H54 (cell line): ENCODE measurements at regions not wholly inside any gene's neighbourhood (a gene's known extent, or its start where the extent isn't known, plus 50 kb on each side); places are given as distances from the start of the nearest gene placed in this dataset.

ENCODE experiments used
- DNase-seq: peaks from one replicate; pipeline ENCODE4 v3.0.0; 2011; ENCODE audit warnings: low spot score, mixed read lengths; ENCODE audit not compliant: insufficient read length
- FAIRE-seq: peaks from 3 replicates; lab custom pipeline; 2011; peaks lifted over from hg19 to GRCh38; lab: Jason Lieb, UNC
- POLR2A ChIP-seq: IDR thresholded peaks from 2 replicates; pipeline ENCODE4 v1.6.1; 2011; ENCODE audit warnings: low read depth, mild to moderate bottlenecking, low read length

DNA sequence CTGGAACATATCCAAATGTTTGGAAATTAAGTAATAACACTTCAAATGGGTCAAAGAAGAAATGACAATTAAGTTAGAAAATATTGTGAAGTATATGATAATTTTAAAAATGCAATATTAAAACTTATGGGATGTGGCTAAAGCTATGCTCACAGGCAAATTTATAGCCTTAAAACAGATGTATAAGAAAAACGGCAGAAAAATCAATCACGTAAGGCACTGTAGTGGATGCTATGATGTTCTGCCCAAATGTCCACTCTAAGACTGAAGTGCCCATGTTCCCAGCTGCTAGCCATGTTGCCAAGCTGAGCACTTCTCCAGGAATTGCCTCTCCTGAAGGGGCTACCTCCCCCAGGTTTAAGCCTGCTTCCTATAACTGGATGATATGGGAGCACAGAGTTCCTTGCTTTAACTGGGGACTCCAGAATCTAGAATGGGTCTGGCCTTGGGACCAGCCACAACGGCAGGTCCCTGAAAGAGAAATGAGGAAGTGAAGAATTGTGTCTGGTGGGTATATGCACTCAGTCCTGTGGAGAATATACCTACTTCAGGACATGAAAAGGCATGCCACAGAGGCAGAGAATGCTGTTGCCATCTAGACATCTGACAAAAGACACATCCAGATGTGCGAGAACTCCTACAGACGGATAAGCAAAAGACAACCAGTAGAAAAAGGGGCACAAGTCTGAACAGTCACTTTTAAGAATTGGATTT is 78.2 kb upstream of the RXRA start:
- no peak for DNase-seq
- no peak for TF ChIP-seq POLR2A
- no peak for FAIRE-seq

DNA sequence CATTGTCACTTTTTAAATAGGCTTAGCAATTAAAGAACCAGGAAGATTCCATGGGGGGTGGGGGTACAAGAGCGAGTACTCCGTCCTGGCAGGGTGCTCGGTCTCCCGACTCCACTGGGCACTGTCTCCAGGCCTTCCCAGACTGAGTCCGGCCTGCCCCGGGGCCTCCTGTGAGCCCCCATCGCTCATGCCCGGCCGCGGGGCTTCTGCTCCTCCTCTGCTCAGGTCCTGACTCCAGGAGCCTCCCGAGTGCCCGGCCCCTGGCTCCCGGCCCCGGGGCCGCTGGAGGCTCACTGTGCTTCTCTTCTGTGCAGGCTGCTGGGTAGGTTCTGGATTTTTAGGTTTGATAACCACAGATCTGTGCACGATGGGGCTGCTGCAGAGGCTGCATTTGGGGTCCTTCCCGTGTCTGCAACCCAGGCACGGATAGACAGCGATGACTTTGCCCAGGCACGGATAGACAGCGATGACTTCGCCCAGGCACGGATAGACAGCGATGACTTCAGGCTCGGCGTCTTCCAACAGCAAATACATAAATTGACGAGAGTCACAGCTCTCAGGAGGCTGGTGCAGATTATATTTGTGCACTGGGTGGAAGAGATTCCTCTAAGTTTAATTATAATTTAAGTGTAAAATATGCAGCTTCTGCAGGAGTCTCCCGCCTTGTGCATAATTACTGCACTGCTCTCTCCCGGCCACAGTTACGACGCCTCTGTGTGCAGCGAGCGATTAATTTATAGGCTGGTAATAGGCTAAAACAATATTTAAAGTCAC is 74.8 kb upstream of the RXRA start:
- FAIRE-seq (no peak), DNase-seq (no peak)
- TF ChIP-seq POLR2A: no peak

DNA sequence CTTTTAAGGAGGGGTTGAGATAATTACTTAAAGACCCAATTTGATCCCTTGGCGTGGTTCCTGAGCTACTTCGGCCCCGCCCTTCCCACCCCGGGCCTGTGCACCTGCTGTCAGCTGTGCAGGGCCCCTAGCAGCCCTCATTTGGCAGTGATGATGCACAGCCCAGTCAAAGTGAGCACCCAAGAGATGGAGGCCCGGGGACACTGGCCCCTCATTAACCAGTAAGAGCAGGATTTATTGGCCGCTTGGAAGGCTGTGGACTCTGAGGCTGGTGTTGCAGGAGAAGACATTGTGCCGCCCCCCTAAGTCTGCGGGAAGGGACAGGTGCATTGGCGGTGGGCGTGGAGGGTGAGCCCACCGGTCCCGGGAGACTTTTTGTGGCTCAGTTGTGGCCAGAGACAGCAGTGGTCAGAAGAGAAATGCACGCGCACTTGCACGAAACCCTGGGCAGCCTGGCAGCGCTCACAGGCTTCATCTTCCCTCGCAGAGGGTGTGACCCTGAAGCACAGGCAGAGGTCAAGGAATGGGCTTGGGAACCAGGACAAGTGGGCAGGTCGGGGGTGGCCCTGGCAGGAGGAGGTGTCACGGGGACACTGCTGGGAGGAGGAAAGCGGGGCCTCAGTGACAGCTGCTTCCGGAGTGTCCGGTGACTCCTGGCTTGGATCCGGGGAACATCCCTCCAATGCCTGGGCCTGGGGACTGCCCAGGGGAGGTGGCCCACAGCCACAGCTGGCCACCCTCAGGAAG is 74.0 kb upstream of the RXRA start:
- no peak for DNase-seq
- TF ChIP-seq POLR2A: no peak
- FAIRE-seq: no peak

DNA sequence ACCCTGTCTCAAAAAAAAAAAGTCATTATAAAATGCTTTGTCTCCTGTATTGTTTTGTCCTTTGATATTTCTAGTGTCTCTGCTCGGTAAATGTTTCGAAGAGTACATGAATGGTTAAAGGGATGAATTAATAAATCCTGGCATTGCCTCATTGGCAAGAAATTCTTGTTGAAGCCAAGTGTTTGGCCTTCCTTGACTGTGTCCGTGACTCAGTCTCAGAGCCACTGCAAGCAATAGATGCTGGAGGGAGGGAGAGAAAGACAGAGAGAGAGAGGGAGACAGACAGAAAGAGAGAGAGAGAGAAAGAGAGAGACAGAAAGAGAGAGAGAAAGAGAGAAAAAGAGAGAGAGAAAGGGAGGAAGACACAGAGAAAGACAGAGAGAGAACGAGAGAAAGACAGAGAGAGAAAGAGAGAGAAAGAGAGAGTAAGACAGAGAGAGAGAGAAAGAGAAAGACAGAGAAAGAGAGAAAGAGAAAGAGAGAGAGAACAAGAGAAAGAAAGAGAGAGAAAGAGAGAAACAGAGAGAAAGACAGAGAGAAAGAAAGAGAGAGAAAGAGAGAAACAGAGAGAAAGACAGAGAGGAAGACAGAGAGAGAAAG is 72.5 kb upstream of the RXRA start:
- DNase-seq (no peak), FAIRE-seq (no peak)
- no peak for TF ChIP-seq POLR2A

DNA sequence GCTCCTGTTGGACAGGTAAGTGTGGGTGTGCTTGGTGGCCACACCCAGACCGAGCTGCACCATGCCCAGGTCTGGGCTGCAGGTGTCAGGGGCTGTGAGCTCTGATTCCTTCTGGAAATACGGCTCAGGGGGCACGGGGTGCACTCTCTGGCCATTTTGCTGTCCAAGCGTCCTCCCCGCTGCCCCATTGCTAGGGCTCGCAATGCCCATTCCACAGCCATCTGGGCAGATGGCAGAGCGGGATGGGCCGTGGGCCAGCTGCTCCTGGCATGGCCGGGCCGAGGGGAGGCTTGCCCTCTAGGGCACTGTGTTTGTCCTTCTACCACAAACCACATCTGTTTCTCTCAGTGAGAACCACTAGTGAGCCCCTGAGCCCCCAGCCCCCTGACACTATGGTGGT is 67.9 kb upstream of the RXRA start:
- FAIRE-seq (no peak), DNase-seq (no peak)
- TF ChIP-seq POLR2A: no peak

DNA sequence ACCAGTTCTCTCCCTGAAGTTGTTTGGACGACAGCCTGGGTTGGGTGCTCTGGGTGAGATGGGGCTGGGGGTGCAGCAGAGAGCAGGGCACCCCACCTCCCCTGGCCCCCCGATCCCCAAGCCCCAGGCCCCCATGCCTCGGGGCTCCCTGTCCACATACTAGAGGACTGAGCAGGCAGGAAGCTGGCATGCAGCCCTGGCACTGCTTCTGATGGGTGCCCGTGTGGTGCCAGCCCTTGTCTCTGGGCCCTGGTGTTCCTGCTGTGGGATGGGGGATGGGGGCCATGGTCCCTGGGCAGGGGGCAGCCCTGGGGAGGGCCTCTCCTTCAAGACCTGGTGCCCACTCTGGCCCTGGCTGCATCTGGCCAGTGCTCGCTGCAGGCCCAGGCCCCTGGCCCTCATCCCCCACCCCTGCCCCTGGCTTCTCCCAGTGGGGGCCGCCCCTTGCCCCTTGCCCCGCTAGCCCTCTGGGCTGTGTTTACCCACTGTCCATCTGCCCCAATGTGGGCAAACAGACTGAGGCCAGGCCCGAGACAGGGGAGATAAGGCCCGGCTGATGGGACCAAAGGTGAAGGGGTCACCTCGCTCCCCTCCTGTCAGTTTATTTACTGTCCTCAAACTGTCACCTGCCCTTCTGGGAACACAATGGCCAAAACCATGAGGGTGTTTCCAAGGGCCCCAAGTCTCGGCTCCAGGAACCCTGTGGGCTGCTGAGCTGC is 67.3 kb upstream of the RXRA start:
- no peak for DNase-seq
- TF ChIP-seq POLR2A: no peak
- FAIRE-seq: no peak

DNA sequence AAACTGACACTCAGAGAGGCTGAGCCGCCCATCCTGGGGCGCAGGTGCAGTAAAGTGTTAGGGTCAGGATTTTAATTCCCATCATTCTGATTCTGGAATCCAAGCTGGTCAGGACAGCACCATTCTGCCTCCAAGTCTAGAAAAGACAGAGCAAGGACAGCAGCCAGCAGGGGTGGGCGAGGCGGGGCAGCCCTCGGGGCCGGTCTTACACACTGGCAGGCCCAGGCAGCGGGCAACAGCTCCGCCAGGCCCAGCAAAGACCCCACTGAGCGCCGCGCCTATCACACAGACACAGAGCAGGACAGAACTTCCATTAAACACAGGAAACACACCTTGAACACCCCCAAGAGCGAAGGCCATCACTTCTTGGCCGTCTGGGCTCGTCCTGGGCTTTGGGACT is 66.5 kb upstream of the RXRA start:
- DNase-seq (no peak), FAIRE-seq (no peak)
- no peak for TF ChIP-seq POLR2A

DNA sequence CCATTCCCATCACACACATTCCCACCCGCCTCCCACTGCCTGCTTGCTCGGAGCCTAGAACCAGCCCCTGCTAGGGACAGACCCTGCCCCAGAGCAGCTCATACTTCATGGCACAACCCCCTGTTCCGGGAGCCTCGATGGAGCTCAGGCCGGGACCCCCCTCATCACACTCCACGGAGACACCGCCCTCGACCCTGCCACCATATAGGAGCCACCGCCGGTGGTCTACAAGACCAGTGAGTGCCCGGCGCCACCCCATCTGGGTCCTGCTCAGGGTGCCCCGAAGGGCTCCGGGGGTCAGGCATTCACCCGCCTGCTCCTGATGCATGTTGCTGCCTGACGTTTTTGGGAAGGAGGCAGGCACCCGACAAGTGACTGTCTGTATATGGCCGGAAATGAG is 65.5 kb upstream of the RXRA start:
- DNase-seq (no peak), FAIRE-seq (no peak)
- TF ChIP-seq POLR2A: no peak

DNA sequence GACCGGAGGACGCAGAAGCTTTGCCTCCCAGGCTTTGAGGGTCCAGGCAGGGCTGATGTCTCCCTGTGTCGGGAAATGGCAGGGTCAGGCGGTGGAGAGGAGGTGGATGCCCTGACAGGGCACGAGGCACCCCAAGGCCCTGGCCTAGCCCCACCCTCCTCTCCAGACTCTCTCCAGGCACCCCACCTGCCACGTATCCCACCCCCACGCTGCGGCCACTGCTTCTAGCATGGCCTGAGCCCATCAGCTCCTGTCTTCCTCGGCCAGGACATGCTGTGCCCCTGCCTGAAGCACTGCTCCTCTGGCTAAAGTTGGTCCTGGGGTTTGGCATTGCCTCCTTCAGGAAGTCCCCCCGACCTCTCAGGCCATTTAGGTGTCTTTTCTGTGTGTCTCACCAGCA is 64.2 kb upstream of the RXRA start:
- FAIRE-seq (no peak), DNase-seq (no peak)
- no peak for TF ChIP-seq POLR2A

DNA sequence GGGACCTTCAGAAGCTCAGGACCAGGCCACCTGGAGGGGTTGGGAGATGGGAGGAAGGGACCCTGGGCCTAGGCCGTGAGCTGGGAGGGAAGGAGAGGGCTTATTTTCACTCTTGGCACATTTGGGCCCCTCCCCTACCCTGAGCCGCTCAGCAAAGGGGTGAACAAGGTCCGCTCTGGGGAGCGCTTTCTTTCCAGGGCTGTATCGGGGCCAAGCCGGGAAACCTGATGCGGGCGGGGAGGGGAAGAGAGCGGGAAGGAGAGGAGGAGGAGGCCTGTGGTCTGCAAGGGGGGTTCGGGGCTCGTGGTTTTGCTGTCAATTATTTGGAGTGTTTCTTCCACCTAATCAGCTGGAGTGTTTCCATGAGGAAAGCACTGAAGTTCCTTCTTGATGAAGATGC is 62.7 kb upstream of the RXRA start:
- no peak for FAIRE-seq
- DNase-seq: no peak
- TF ChIP-seq POLR2A: no peak

DNA sequence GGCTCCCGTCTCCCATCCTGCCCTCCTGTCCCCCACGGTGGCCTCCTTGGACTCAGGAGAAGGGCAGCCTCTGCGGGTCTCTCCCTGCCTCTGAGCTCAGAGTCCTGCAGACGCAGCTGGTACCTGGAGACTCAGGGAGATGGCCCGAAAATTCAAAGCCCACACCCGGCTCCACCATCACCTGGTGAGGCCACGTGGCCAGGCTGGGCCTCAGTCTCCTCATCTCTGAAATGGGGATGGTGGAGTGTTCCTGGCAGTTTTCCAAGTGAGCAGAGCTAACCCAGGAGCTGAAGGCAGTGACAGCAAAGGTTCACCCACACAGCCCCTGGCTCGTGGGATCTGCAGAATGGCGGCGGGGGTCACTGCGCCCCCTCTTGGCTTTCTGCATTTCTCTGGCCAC is 62.1 kb upstream of the RXRA start:
- DNase-seq (no peak), FAIRE-seq (no peak)
- no peak for TF ChIP-seq POLR2A

DNA sequence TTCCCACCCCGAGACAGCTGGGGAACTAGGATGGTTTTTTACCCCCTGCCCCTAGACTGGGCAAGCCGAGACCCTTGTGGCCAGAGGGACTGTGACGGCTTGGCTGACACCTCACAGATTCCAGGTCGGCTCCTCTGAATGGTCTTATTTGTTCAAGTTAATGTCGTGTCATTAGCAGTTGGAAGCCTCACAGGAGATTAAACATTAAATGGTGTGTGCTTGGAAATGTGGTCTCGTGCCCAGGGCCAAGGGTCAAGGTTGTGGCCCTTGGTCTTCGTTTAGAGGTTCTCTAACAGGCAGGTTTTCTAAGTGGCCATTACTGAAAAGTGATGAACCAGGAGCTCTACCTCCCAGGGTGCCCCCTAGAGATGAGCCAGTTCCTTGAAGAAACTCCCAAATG is 61.2 kb upstream of the RXRA start:
- DNase-seq: no peak
- FAIRE-seq: no peak
- no peak for TF ChIP-seq POLR2A

DNA sequence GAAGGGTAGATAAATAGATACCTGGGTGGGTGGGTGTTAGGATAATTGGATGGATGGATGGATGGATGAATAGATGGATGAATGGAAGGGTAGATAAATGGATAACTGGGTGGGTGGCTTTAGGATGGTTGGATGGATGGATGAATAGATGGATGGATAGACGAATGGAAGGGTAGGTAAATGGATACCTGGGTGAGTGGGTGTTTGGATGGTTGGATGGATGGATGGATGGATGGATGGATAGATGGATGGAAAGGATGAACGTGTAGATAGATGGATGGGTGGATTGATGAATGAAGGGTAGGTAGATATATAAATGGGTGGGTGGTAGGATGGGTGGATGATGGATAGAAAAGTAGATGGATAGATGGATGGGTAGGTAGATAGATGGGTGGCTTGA is 59.8 kb upstream of the RXRA start:
- FAIRE-seq (no peak), DNase-seq (no peak)
- TF ChIP-seq POLR2A: no peak
